Lower lobe of right lung (tissue), 2 donors: ENCODE measurements at regions not wholly inside any gene's neighbourhood (a gene's known extent, or its start where the extent isn't known, plus 50 kb on each side); places are given as distances from the start of the nearest gene placed in this dataset.

Source experiments
- ATAC-seq, 2 donors: fragments of 200-7000 bp; cut with Tn5 transposase; one replicate each; pipeline ENCODE4 v1.9.1; 2020 to 2022; ENCODE audit warnings: mild to moderate bottlenecking in 2 of 2, moderate library complexity in 2 of 2
- DNase-seq: peaks from one replicate; pipeline ENCODE4 v3.0.0-alpha.2; 2020
- H3K27ac ChIP-seq: fragments of 200-600 bp; one replicate; pipeline ENCODE4 v1.8.0; 2022
- H3K27me3 ChIP-seq: fragments of 200-600 bp; one replicate; pipeline ENCODE4 v1.8.0; 2022; ENCODE audit warnings: low read depth
- H3K36me3 ChIP-seq: fragments of 200-600 bp; one replicate; pipeline ENCODE4 v1.8.0; 2022; ENCODE audit warnings: mild to moderate bottlenecking
- H3K4me1 ChIP-seq: fragments of 200-600 bp; one replicate; pipeline ENCODE4 v1.8.0; 2022
- H3K4me3 ChIP-seq: fragments of 200-600 bp; one replicate; pipeline ENCODE4 v1.8.0; 2022; ENCODE audit warnings: mild to moderate bottlenecking
- H3K9me3 ChIP-seq: fragments of 200-600 bp; one replicate; pipeline ENCODE4 v1.8.0; 2022
- CTCF ChIP-seq: fragments of 200-600 bp; IDR thresholded peaks from one replicate; pipeline ENCODE4 v1.8.0; 2022; ENCODE audit warnings: antibody characterized with exemption, mild to moderate bottlenecking
- intact Hi-C: fragments of 100-400 bp; cut with DNase I; formaldehyde crosslinking; loops from one replicate; pipeline ENCODE4 v1.11.0; 2022
- donor health status: DM: no; HTN: yes; CAD: no; lungs with severe emphysema.

GRCh38 chr3:127056281-127056680 lies 73.4 kb downstream of the PLXNA1 start:
- intact Hi-C loops = no loop called here
- ATAC-seq (no peak), DNase-seq (peak; percentile 24)
- no peak overlapping the region for H3K4me3 ChIP-seq
- H3K36me3 ChIP-seq = no peaks in the 10 kb centered on the region
- H3K9me3 ChIP-seq = peaks cover 7% of the 10 kb centered on the region
- peaks cover 5% of the 10 kb centered on the region for H3K4me1 ChIP-seq
- H3K27me3 ChIP-seq = no peaks in the 10 kb centered on the region
- H3K27ac ChIP-seq = no peak overlapping the region
- no peak for TF ChIP-seq CTCF

- ATAC-seq (no peak), DNase-seq (no peak)
- Histone ChIP-seq H3K4me3 (no peak overlapping the region), H3K27me3 (peaks cover 4% of the 10 kb centered on the region), H3K27ac (no peak overlapping the region), H3K9me3 (peaks cover 7% of the 10 kb centered on the region), H3K36me3 (no peaks in the 10 kb centered on the region), H3K4me1 (no peaks in the 10 kb centered on the region)
- intact Hi-C loops = no loop called here
- no peak for TF ChIP-seq CTCF
Measured at GRCh38 chr3:127056976-127057375, 74.1 kb downstream of the PLXNA1 start.

- TF ChIP-seq CTCF = no peak
- Histone ChIP-seq H3K36me3 (no peaks in the 10 kb centered on the region), H3K9me3 (peaks cover 7% of the 10 kb centered on the region), H3K4me3 (no peak overlapping the region), H3K27me3 (peaks cover 4% of the 10 kb centered on the region), H3K4me1 (no peaks in the 10 kb centered on the region), H3K27ac (no peak overlapping the region)
- intact Hi-C loops = no loop called here
- DNase-seq (no peak), ATAC-seq (no peak)
Measured at GRCh38 chr3:127059072-127059471, 76.2 kb downstream of the PLXNA1 start.

GRCh38 chr3:127061641-127062040 lies 78.7 kb downstream of the PLXNA1 start:
- Histone ChIP-seq H3K4me1 (no peaks in the 10 kb centered on the region), H3K27ac (no peak overlapping the region), H3K4me3 (no peak overlapping the region), H3K27me3 (peaks cover 4% of the 10 kb centered on the region), H3K36me3 (no peaks in the 10 kb centered on the region), H3K9me3 (peaks cover 7% of the 10 kb centered on the region)
- DNase-seq (no peak), ATAC-seq (no peak)
- TF ChIP-seq CTCF = no peak
- intact Hi-C loops = no loop called here

- H3K27ac ChIP-seq = no peak overlapping the region
- no peak for TF ChIP-seq CTCF
- DNase-seq (peak; percentile 23), ATAC-seq (no peak)
- no peak overlapping the region for H3K4me3 ChIP-seq
- no peaks in the 10 kb centered on the region for H3K36me3 ChIP-seq
- intact Hi-C loops = no loop called here
- peaks cover 4% of the 10 kb centered on the region for H3K27me3 ChIP-seq
- no peaks in the 10 kb centered on the region for H3K9me3 ChIP-seq
- H3K4me1 ChIP-seq = no peaks in the 10 kb centered on the region
Measured at GRCh38 chr3:127062926-127063325, 80.0 kb downstream of the PLXNA1 start.

GRCh38 chr3:127063916-127064315 lies 81.0 kb downstream of the PLXNA1 start:
- no peaks in the 10 kb centered on the region for H3K9me3 ChIP-seq
- H3K27me3 ChIP-seq = peaks cover 4% of the 10 kb centered on the region
- no peaks in the 10 kb centered on the region for H3K36me3 ChIP-seq
- no peaks in the 10 kb centered on the region for H3K4me1 ChIP-seq
- no peak for DNase-seq
- no peak overlapping the region for H3K27ac ChIP-seq
- intact Hi-C loops = no loop called here
- no peak overlapping the region for H3K4me3 ChIP-seq
- no peak for ATAC-seq
- no peak for TF ChIP-seq CTCF
